Kidney epithelial cell (primary cell): ENCODE measurements at regions not wholly inside any gene's neighbourhood (a gene's known extent, or its start where the extent isn't known, plus 50 kb on each side); places are given as distances from the start of the nearest gene placed in this dataset.

ENCODE experiments used
- DNase-seq: peaks from one replicate; pipeline ENCODE4 v3.0.0-alpha.2; 2010; ENCODE audit warnings: low read depth
- H3K27me3 ChIP-seq: 2 replicates; pipeline ENCODE4 v1.6.0; 2011; ENCODE audit warnings: low read length; ENCODE audit not compliant: control insufficient read depth, insufficient read depth
- H3K36me3 ChIP-seq: 2 replicates; pipeline ENCODE4 v1.5.1; 2011; ENCODE audit warnings: low read length; ENCODE audit not compliant: control insufficient read depth, insufficient read depth
- H3K4me3 ChIP-seq: 2 replicates; pipeline ENCODE4 v1.5.1; 2011; ENCODE audit warnings: low read depth, mild to moderate bottlenecking, control low read depth, low read length
- TF ChIP-seq, protein P1 (sequence below): IDR thresholded peaks from 2 replicates; pipeline ENCODE4 v1.5.1; 2011; ENCODE audit warnings: mild to moderate bottlenecking, moderate library complexity, low read length, control low read depth, inconsistent platforms; ENCODE audit not compliant: insufficient read depth, poor library complexity, severe bottlenecking

DNA sequence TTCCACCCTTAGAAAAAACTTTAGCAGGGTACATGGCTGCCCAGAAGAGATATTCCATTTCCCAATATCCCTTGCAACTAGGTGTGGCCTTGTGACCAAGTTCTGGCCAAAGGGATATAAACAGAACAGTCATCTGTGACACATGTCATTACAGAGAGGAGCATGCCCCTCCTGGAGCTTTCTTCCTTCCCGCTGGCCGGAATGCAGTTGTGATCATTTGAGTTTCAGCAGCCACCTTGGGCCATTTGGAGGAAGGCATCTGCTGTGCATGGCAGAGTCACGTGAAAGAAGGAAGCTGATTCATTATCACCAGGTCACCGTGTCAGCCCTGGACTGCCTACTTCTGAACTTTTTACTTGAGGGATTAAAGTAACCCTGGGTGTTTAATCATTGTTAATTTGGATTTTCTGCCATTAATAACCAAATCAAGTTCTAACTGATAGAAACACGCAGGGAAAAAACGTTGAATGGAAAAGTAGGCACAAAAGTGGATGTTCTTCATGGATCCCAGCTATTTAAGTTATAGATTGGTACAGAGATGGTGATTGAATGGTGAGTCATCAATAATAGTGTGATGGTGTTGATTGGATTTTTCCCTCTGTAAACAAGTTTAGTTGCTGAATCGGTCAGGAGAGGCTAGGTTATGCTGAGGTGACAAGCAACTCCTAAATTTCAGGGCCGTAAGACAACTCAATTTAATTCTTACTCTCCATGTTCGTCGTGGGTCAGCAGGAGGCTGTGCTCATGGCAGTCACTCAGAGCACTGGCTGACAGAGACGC lies 80.7 kb upstream of the CCDC167 start:
- Histone ChIP-seq H3K27me3 (no peaks in the 10 kb centered on the region), H3K36me3 (no peaks in the 10 kb centered on the region), H3K4me3 (no peak overlapping the region)
- TF ChIP-seq, protein P1, sequence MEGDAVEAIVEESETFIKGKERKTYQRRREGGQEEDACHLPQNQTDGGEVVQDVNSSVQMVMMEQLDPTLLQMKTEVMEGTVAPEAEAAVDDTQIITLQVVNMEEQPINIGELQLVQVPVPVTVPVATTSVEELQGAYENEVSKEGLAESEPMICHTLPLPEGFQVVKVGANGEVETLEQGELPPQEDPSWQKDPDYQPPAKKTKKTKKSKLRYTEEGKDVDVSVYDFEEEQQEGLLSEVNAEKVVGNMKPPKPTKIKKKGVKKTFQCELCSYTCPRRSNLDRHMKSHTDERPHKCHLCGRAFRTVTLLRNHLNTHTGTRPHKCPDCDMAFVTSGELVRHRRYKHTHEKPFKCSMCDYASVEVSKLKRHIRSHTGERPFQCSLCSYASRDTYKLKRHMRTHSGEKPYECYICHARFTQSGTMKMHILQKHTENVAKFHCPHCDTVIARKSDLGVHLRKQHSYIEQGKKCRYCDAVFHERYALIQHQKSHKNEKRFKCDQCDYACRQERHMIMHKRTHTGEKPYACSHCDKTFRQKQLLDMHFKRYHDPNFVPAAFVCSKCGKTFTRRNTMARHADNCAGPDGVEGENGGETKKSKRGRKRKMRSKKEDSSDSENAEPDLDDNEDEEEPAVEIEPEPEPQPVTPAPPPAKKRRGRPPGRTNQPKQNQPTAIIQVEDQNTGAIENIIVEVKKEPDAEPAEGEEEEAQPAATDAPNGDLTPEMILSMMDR, result no peak
- no peak for DNase-seq

DNA sequence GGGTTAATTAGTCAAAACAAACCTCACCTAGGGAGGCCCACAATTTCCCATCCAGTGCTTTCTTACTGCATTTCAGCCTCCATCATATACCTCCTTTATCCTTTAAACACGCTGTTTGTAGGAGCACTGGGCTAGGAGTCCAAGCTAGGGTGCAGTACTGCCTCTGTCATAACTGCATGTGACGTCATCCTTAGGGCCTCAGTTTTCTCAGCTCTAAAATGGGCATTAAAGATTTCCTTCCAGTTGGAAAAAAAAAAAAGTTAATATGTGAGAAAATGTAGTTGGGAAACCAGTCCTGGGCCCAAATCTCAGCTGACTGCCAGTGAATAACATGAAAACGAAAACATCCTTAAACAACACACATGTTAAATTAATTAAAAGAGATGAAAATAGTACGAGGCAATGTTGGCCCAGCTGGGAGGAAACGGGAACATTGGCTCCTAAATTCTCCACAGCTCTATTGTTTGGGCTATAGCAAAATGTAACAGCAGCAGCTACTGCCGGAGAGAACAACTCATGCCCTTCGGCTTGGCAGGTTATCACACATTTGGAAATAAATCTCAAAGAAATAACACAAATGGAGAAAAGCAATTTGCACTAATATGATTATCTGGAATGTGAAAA lies 79.9 kb upstream of the CCDC167 start:
- Histone ChIP-seq H3K4me3 (no peak overlapping the region), H3K27me3 (no peaks in the 10 kb centered on the region), H3K36me3 (no peaks in the 10 kb centered on the region)
- TF ChIP-seq, protein P1, result no peak
- DNase-seq, result no peak

- TF ChIP-seq, protein P1, result no peak
- Histone ChIP-seq H3K36me3 (no peaks in the 10 kb centered on the region), H3K27me3 (no peaks in the 10 kb centered on the region), H3K4me3 (no peak overlapping the region)
- DNase-seq, result no peak
Measured at GRCh38 chr6:37578104-37578503, 78.4 kb upstream of the CCDC167 start.

GRCh38 chr6:37576336-37576737 lies 76.6 kb upstream of the CCDC167 start:
- H3K27me3 ChIP-seq, result peaks cover 3% of the 10 kb centered on the region
- no peak overlapping the region for H3K4me3 ChIP-seq
- TF ChIP-seq, protein P1, result no peak
- no peaks in the 10 kb centered on the region for H3K36me3 ChIP-seq
- DNase-seq, result peak; percentile 57

- TF ChIP-seq, protein P1, result no peak
- H3K4me3 ChIP-seq, result no peak overlapping the region
Measured at GRCh38 chr6:37575221-37575620, 75.5 kb upstream of the CCDC167 start.

More at GRCh38 chr6:37575221-37575620, 75.5 kb upstream of the CCDC167 start:
- H3K36me3 ChIP-seq, result no peaks in the 10 kb centered on the region
- peaks cover 8% of the 10 kb centered on the region for H3K27me3 ChIP-seq
- no peak for DNase-seq
